Fibroblast of skin of right quadriceps (primary cell): ENCODE measurements at regions not wholly inside any gene's neighbourhood (a gene's known extent, or its start where the extent isn't known, plus 50 kb on each side); places are given as distances from the start of the nearest gene placed in this dataset.
A peak's percentile ranks its signal among the peaks of the same experiment; 100 is the strongest.
"Not testable (repeated sequence)": the region's sequence is repeated elsewhere in the genome, so short reads cannot be mapped to it uniquely, and the experiment has no call there.

Experiments
- DNase-seq: peaks from one replicate; pipeline ENCODE4 v3.0.0-alpha.2; 2013

- DNase-seq: no peak
Observed at GRCh38 chr11:57047610-57048009, 58.9 kb downstream of the OR5AK2 start.

GRCh38 chr11:57049749-57050148, 61.0 kb downstream of the OR5AK2 start:
- DNase-seq: no peak

- DNase-seq: no peak
Observed at GRCh38 chr11:57054817-57055216, 66.1 kb downstream of the OR5AK2 start.

- DNase-seq: no peak
Observed at GRCh38 chr11:57055744-57056143, 67.0 kb downstream of the OR5AK2 start.

GRCh38 chr11:57056735-57057134, 68.0 kb downstream of the OR5AK2 start:
- no peak for DNase-seq

- DNase-seq: no peak
Observed at GRCh38 chr11:57057561-57057960, 68.8 kb downstream of the OR5AK2 start.

- DNase-seq: not testable (repeated sequence)
Observed at GRCh38 chr11:57062957-57063356, 74.2 kb downstream of the OR5AK2 start.

GRCh38 chr11:57069942-57070341, 81.2 kb downstream of the OR5AK2 start:
- DNase-seq: peak; percentile 25

GRCh38 chr11:57071829-57072228, 83.1 kb downstream of the OR5AK2 start:
- peak; percentile 69 for DNase-seq

GRCh38 chr11:57072640-57073039, 83.9 kb downstream of the OR5AK2 start:
- peak; percentile 98 for DNase-seq

- DNase-seq: no peak
Observed at GRCh38 chr11:57073128-57073527, 84.4 kb downstream of the OR5AK2 start.

- no peak for DNase-seq
Observed at GRCh38 chr11:57081356-57081755, 92.6 kb downstream of the OR5AK2 start.

- no peak for DNase-seq
Observed at GRCh38 chr11:57082125-57082524, 93.4 kb downstream of the OR5AK2 start.

GRCh38 chr11:57083641-57084385, 95.1 kb downstream of the OR5AK2 start:
- no peak for DNase-seq

GRCh38 chr11:57085611-57086010, 96.1 kb upstream of the LRRC55 start:
- no peak for DNase-seq

GRCh38 chr11:57087991-57088390, 93.8 kb upstream of the LRRC55 start:
- no peak for DNase-seq

- no peak for DNase-seq
Observed at GRCh38 chr11:57092028-57092698, 89.6 kb upstream of the LRRC55 start.

GRCh38 chr11:57094181-57094935, 87.4 kb upstream of the LRRC55 start:
- peak; percentile 77 for DNase-seq

- DNase-seq: no peak
Observed at GRCh38 chr11:57095417-57095816, 86.3 kb upstream of the LRRC55 start.

- no peak for DNase-seq
Observed at GRCh38 chr11:57095896-57096295, 85.9 kb upstream of the LRRC55 start.

- no peak for DNase-seq
Observed at GRCh38 chr11:57097149-57097548, 84.6 kb upstream of the LRRC55 start.

- no peak for DNase-seq
Observed at GRCh38 chr11:57098191-57098590, 83.6 kb upstream of the LRRC55 start.

- no peak for DNase-seq
Observed at GRCh38 chr11:57100638-57101331, 81.0 kb upstream of the LRRC55 start.
